GM12878 (cell line): ENCODE measurements at regions not wholly inside any gene's neighbourhood (a gene's known extent, or its start where the extent isn't known, plus 50 kb on each side); places are given as distances from the start of the nearest gene placed in this dataset.
"Not testable (repeated sequence)": the region's sequence is repeated elsewhere in the genome, so short reads cannot be mapped to it uniquely, and the experiment has no call there.

Experiments used
- ATAC-seq: fragments of 200-7000 bp; cut with Tn5 transposase; 3 replicates; pipeline ENCODE4 v1.9.1; 2020; ENCODE audit warnings: mild to moderate bottlenecking, moderate library complexity
- BruUV-seq: library from RNA; stranded (reverse); fragments of 400-500 nt; replicated peaks from 2 replicates; lab custom pipeline; 2021; lab: Mats Ljungman, UMichigan
- CTCF ChIA-PET: fragments of 300-600 bp; sonication (Branson Sonifier 250); formaldehyde crosslinking; extraction: SDS; loops from one replicate; lab custom pipeline; 2021; ENCODE audit warnings: inconsistent platforms; lab: Yijun Ruan, JAX
- POLR2A ChIA-PET: fragments of 350-600 bp; formaldehyde crosslinking; extraction: SDS; loops from one replicate; lab custom pipeline; 2021; ENCODE audit warnings: inconsistent platforms; lab: Charles Lee
- RAD21 ChIA-PET: fragments of 300-600 bp; sonication (Branson Sonifier 250); formaldehyde crosslinking; loops from one replicate; lab custom pipeline; 2023; ENCODE audit warnings: antibody characterized with exemption; ENCODE audit not compliant: unreplicated experiment; lab: Charles Lee
- SMC1A ChIA-PET: fragments of 300-600 bp; sonication (Branson Sonifier 250); formaldehyde crosslinking; loops from one replicate; lab custom pipeline; 2023; ENCODE audit not compliant: unreplicated experiment, uncharacterized antibody; lab: Charles Lee
- DNase-seq: peaks from one replicate; pipeline ENCODE4 v3.0.0-alpha.2; 2011; ENCODE audit warnings: low read depth, low spot score
- FAIRE-seq: peaks from 3 replicates; lab custom pipeline; 2011; peaks lifted over from hg19 to GRCh38; lab: Jason Lieb, UNC
- H2AFZ ChIP-seq: 2 replicates; pipeline ENCODE4 v1.6.0; 2011; ENCODE audit warnings: low read depth, low read length, control low read depth; ENCODE audit not compliant: control insufficient read depth
- H3K27ac ChIP-seq: 2 replicates; pipeline ENCODE4 v1.5.1; 2011; ENCODE audit warnings: control low read depth; ENCODE audit not compliant: control insufficient read depth, insufficient read depth
- H3K27me3 ChIP-seq, 2 experiments: replicated peaks in 1 of 2; 2 replicates each; pipeline versions ENCODE4 v1.6.0 to v1.6.1; 2011; ENCODE audit warnings: low read length in 1 of 2; ENCODE audit not compliant: control insufficient read depth in 2 of 2, insufficient read depth in 2 of 2
- H3K36me3 ChIP-seq, 2 experiments: 2 replicates each; pipeline ENCODE4 v1.5.1; 2011; ENCODE audit warnings: low read length in 1 of 2; ENCODE audit not compliant: control insufficient read depth in 2 of 2, insufficient read depth in 2 of 2
- H3K4me1 ChIP-seq: 2 replicates; pipeline ENCODE4 v1.6.1; 2011; ENCODE audit warnings: mild to moderate bottlenecking, low read length, moderate library complexity, mixed read lengths; ENCODE audit not compliant: control insufficient read depth, insufficient read depth
- H3K4me2 ChIP-seq: 2 replicates; pipeline ENCODE4 v1.6.0; 2011; ENCODE audit warnings: control low read depth; ENCODE audit not compliant: control insufficient read depth, insufficient read depth
- H3K4me3 ChIP-seq: fragments of 200-600 bp; sonication (generic); 2 replicates; pipeline ENCODE4 v1.5.1; 2016
- H3K79me2 ChIP-seq: 2 replicates; pipeline ENCODE4 v1.6.0; 2011; ENCODE audit warnings: low read length; ENCODE audit not compliant: control insufficient read depth, insufficient read depth
- H3K9ac ChIP-seq: 2 replicates; pipeline ENCODE4 v1.8.0; 2011; ENCODE audit warnings: low read length, control low read depth, mixed read lengths; ENCODE audit not compliant: control insufficient read depth, insufficient read depth
- H3K9me3 ChIP-seq: replicated peaks from 3 replicates; pipeline ENCODE4 v1.5.1; 2011; ENCODE audit warnings: mild to moderate bottlenecking, low read length; ENCODE audit not compliant: control insufficient read depth, insufficient read depth
- H4K20me1 ChIP-seq: 2 replicates; pipeline ENCODE4 v1.6.0; 2011; ENCODE audit not compliant: control insufficient read depth, insufficient read depth
- BHLHE40 ChIP-seq, 2 experiments: fragments of 450-650 bp in 1 of 2; IDR thresholded peaks; 2 replicates each; pipeline ENCODE4 v1.6.1; 2011 to 2017; ENCODE audit warnings: low read depth in 2 of 2, borderline replicate concordance in 1 of 2, improper control_type of control experiment in 1 of 2, low read length in 1 of 2, mild to moderate bottlenecking in 1 of 2
- CBX3 ChIP-seq: fragments of 200-600 bp; sonication (generic); IDR thresholded peaks from 2 replicates; pipeline ENCODE4 v1.6.1; 2016; ENCODE audit warnings: low read depth, borderline replicate concordance
- DPF2 ChIP-seq: fragments of 450-650 bp; IDR thresholded peaks from 2 replicates; pipeline ENCODE4 v1.6.1; 2017; ENCODE audit warnings: mild to moderate bottlenecking
- E2F8 ChIP-seq: fragments of 450-650 bp; IDR thresholded peaks from 2 replicates; pipeline ENCODE4 v1.6.1; 2018; ENCODE audit warnings: mild to moderate bottlenecking, low read depth, moderate library complexity; ENCODE audit not compliant: partially characterized antibody
- EED ChIP-seq: sonication (generic); IDR thresholded peaks from 2 replicates; pipeline ENCODE4 v1.6.1; 2016; ENCODE audit warnings: antibody characterized with exemption, low read depth
- EGR1 ChIP-seq, 2 experiments: IDR thresholded peaks; 1 replicate in 1 of 2; 2 replicates in 1 of 2; pipeline ENCODE4 v1.6.1; 2011 to 2012; ENCODE audit warnings: low read depth in 2 of 2, low read length in 2 of 2, borderline replicate concordance in 1 of 2, mild to moderate bottlenecking in 1 of 2, moderate library complexity in 1 of 2
- FOXM1 ChIP-seq: IDR thresholded peaks from 2 replicates; pipeline ENCODE4 v1.6.1; 2012; ENCODE audit warnings: low read depth, mild to moderate bottlenecking, inconsistent platforms, low read length, moderate library complexity
- HCFC1 ChIP-seq: fragments of 150-350 bp; IDR thresholded peaks from 2 replicates; pipeline ENCODE4 v1.6.1; 2014; ENCODE audit warnings: low read length
- LARP7 ChIP-seq: fragments of 450-650 bp; IDR thresholded peaks from 2 replicates; pipeline ENCODE4 v1.6.1; 2017; ENCODE audit warnings: mild to moderate bottlenecking
- NRF1 ChIP-seq: conservative IDR thresholded peaks from 2 replicates; pipeline ENCODE4 v1.6.1; 2011; ENCODE audit warnings: mild to moderate bottlenecking, low read depth, low read length, improper control_type of control experiment
- RBBP5 ChIP-seq: fragments of 200-600 bp; sonication (generic); conservative IDR thresholded peaks from 2 replicates; pipeline ENCODE4 v1.6.1; 2016
- SMAD1 ChIP-seq: fragments of 450-650 bp; IDR thresholded peaks from 2 replicates; pipeline ENCODE4 v1.6.1; 2018; ENCODE audit warnings: mild to moderate bottlenecking, low read depth; ENCODE audit not compliant: partially characterized antibody
- ZBED1 ChIP-seq: IDR thresholded peaks from 2 replicates; pipeline ENCODE4 v1.6.1; 2016; ENCODE audit warnings: borderline replicate concordance
- WGBS: methylation state at CpG from one replicate; pipeline ENCODE4 v1.1.6; 2016; ENCODE audit warnings: low lambda C conversion rate; ENCODE audit not compliant: insufficient replicate concordance, insufficient coverage; ENCODE audit errors: missing lambda C conversion rate; 5-methylcytosine and 5-hydroxymethylcytosine counted together
- in situ Hi-C: fragments of 300-500 bp; cut with MboI; formaldehyde crosslinking; loops from 9 replicates; pipeline ENCODE4 v1.14.3; 2018; ENCODE audit warnings: mixed read lengths
- intact Hi-C: fragments of 100-400 bp; cut with micrococcal nuclease; formaldehyde crosslinking; loops from one replicate; pipeline ENCODE4 v1.14.2; 2022; ENCODE audit not compliant: unreplicated experiment

GRCh38 chr1:47690341-47691250 lies 252.8 kb downstream of the FOXD2 start (continued):
- no peak for TF ChIP-seq E2F8
- TF ChIP-seq CBX3 = no peak
- no peak for TF ChIP-seq EED
- no peak for TF ChIP-seq HCFC1
- TF ChIP-seq BHLHE40 (IDR thresholded peaks at IDR 0.05; ENCODE audit: borderline replicate concordance in 1 of 2, low read depth in 2 of 2, low read length in 1 of 2) = no peak
- no peak for TF ChIP-seq RBBP5
- TF ChIP-seq EGR1 (IDR thresholded peaks at IDR 0.05; ENCODE audit: borderline replicate concordance in 1 of 2, low read depth in 2 of 2, low read length in 2 of 2) = no peak
- no peak for TF ChIP-seq ZBED1
- no peak for TF ChIP-seq FOXM1
- TF ChIP-seq SMAD1 = no peak
- no peak for TF ChIP-seq NRF1
- no peak for TF ChIP-seq LARP7
- TF ChIP-seq DPF2 = no peak

- RAD21 ChIA-PET, SMC1A ChIA-PET, H3K9me3 ChIP-seq, H3K36me3 ChIP-seq, FAIRE-seq, in situ Hi-C loops, H4K20me1 ChIP-seq, ATAC-seq, H3K79me2 ChIP-seq, POLR2A ChIA-PET, CTCF ChIA-PET, H3K4me2 ChIP-seq, H3K27ac ChIP-seq, BruUV-seq, H3K4me1 ChIP-seq, H3K4me3 ChIP-seq, DNase-seq, H3K9ac ChIP-seq, H3K27me3 ChIP-seq, intact Hi-C loops, H2AFZ ChIP-seq: not testable (repeated sequence)
- WGBS = 33% methylated on average over 4 of the region's 4 CpGs
Observed at GRCh38 chr1:47691293-47691692, 253.4 kb downstream of the FOXD2 start.
